HEK293T (cell line): ENCODE measurements at regions not wholly inside any gene's neighbourhood (a gene's known extent, or its start where the extent isn't known, plus 50 kb on each side); places are given as distances from the start of the nearest gene placed in this dataset.

Experiments used
- CTCF ChIA-PET: fragments of 350-600 bp; formaldehyde crosslinking; extraction: SDS; loops from one replicate; lab custom pipeline; 2021; ENCODE audit warnings: antibody characterized with exemption, inconsistent platforms; lab: Yijun Ruan, JAX
- POLR2A ChIA-PET: fragments of 350-600 bp; formaldehyde crosslinking; extraction: SDS; loops from one replicate; lab custom pipeline; 2020; ENCODE audit warnings: antibody characterized with exemption, inconsistent platforms; lab: Yijun Ruan, JAX
- DNase-seq: peaks from one replicate; pipeline ENCODE4 v3.0.0; 2012; ENCODE audit warnings: mixed read lengths; ENCODE audit errors: extremely low spot score
- ARNT ChIP-seq: fragments of 450-650 bp; IDR thresholded peaks from 2 replicates; pipeline ENCODE4 v1.6.1; 2017; ENCODE audit warnings: mild to moderate bottlenecking
- BHLHE40 ChIP-seq: fragments of 450-650 bp; IDR thresholded peaks from 2 replicates; pipeline ENCODE4 v1.6.1; 2016; ENCODE audit warnings: mild to moderate bottlenecking, moderate library complexity, borderline replicate concordance
- CTBP1 ChIP-seq: fragments of 450-650 bp; IDR thresholded peaks from 2 replicates; pipeline ENCODE4 v1.6.1; 2016; ENCODE audit warnings: borderline replicate concordance
- ELF4 ChIP-seq: fragments of 450-650 bp; IDR thresholded peaks from 2 replicates; pipeline ENCODE4 v1.6.1; 2017; ENCODE audit warnings: antibody characterized with exemption
- FOXA1 ChIP-seq: fragments of 450-650 bp; IDR thresholded peaks from 2 replicates; pipeline ENCODE4 v1.6.1; 2016; ENCODE audit warnings: mild to moderate bottlenecking
- FOXK2 ChIP-seq: fragments of 450-650 bp; IDR thresholded peaks from 2 replicates; pipeline ENCODE4 v1.6.1; 2016; ENCODE audit warnings: mild to moderate bottlenecking
- FOXM1 ChIP-seq: fragments of 450-650 bp; IDR thresholded peaks from 2 replicates; pipeline ENCODE4 v1.6.1; 2017; ENCODE audit warnings: mild to moderate bottlenecking, borderline replicate concordance
- HDGF ChIP-seq: fragments of 450-650 bp; IDR thresholded peaks from 2 replicates; pipeline ENCODE4 v1.6.1; 2017; ENCODE audit warnings: antibody characterized with exemption, borderline replicate concordance
- L3MBTL2 ChIP-seq: fragments of 450-650 bp; conservative IDR thresholded peaks from 2 replicates; pipeline ENCODE4 v1.6.1; 2016; ENCODE audit warnings: mild to moderate bottlenecking
- LEF1 ChIP-seq: fragments of 450-650 bp; IDR thresholded peaks from 2 replicates; pipeline ENCODE4 v1.6.1; 2017; ENCODE audit warnings: mild to moderate bottlenecking, borderline replicate concordance
- NFRKB ChIP-seq: fragments of 450-650 bp; IDR thresholded peaks from 2 replicates; pipeline ENCODE4 v1.6.1; 2016; ENCODE audit warnings: mild to moderate bottlenecking, moderate library complexity
- PKNOX1 ChIP-seq: fragments of 450-650 bp; IDR thresholded peaks from 2 replicates; pipeline ENCODE4 v1.6.1; 2016
- SP1 ChIP-seq: fragments of 450-650 bp; IDR thresholded peaks from 2 replicates; pipeline ENCODE4 v1.6.1; 2017
- SUZ12 ChIP-seq: fragments of 450-650 bp; IDR thresholded peaks from 2 replicates; pipeline ENCODE4 v1.6.1; 2016; ENCODE audit warnings: mild to moderate bottlenecking
- TARDBP ChIP-seq: fragments of 450-650 bp; IDR thresholded peaks from 2 replicates; pipeline ENCODE4 v1.6.1; 2016
- ZNF384 ChIP-seq: fragments of 450-650 bp; IDR thresholded peaks from 2 replicates; pipeline ENCODE4 v1.6.1; 2016

DNA sequence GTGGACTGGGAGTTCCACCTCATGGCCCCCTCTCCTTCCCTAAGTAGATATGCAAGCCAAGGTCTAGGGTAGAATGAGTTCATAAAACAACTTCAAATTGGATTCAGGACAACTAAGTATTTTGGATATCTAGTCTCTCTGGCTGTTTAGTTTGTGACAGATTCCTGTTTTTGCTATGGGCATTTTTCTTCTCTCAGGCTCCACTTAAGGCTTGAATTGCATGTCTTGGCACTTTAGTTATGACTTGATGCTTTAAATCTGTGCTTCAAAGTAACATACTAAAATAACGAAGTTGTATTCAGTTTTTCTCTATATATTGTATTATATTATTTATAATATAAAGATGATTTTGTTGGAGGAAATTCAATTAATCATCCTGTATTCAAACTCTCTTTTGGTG lies 873.4 kb upstream of the MBL2 start:
- TF ChIP-seq ARNT, result no peak
- TF ChIP-seq CTBP1, result no peak
- TF ChIP-seq NFRKB, result no peak
- POLR2A ChIA-PET, result no interaction called here
- CTCF ChIA-PET, result no interaction called here
- DNase-seq, result no peak

GRCh38 chr10:53638006-53638405 lies 865.4 kb upstream of the MBL2 start:
- CTCF ChIA-PET, result no interaction called here
- POLR2A ChIA-PET, result no interaction called here
- TF ChIP-seq ARNT (no peak), TARDBP (no peak), SP1 (no peak)
- no peak for DNase-seq

- no peak for DNase-seq
- ChIA-PET POLR2A (no interaction called here), CTCF (no interaction called here)
- TF ChIP-seq LEF1, result no peak
- TF ChIP-seq SP1, result no peak
- TF ChIP-seq ARNT, result no peak
- TF ChIP-seq TARDBP, result no peak
- TF ChIP-seq SUZ12, result no peak
- no peak for TF ChIP-seq BHLHE40
- no peak for TF ChIP-seq CTBP1
- no peak for TF ChIP-seq ZNF384
- TF ChIP-seq L3MBTL2, result no peak
- no peak for TF ChIP-seq ELF4
- no peak for TF ChIP-seq NFRKB
- TF ChIP-seq FOXM1, result no peak
- TF ChIP-seq FOXK2, result no peak
- TF ChIP-seq PKNOX1, result no peak
- TF ChIP-seq HDGF, result no peak
- no peak for TF ChIP-seq FOXA1
Observed at GRCh38 chr10:53624722-53625121, 852.1 kb upstream of the MBL2 start.

DNA sequence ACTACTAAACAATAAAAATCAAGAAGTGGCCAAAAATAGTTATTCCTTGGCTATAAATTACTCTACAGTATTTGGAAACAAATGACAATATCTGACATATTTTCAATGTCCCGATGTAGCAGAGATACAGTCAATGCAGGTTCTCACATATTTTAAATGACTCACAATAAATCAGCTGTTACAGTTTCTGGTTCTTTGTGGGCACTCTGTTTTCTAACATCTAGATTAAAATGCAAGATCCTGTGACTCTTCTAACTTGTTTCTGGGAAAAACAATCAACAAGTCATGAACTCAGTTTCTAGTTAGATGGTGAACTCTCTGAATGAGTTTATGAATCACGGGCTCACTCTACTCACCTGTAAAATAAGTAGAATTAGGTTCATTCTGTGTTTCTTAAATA lies 849.6 kb upstream of the MBL2 start:
- ChIA-PET POLR2A (no interaction called here), CTCF (no interaction called here)
- no peak for TF ChIP-seq LEF1
- no peak for TF ChIP-seq FOXM1
- no peak for TF ChIP-seq SUZ12
- TF ChIP-seq HDGF, result no peak
- TF ChIP-seq TARDBP, result no peak
- no peak for TF ChIP-seq PKNOX1
- TF ChIP-seq FOXA1, result no peak
- no peak for DNase-seq

GRCh38 chr10:53619671-53620070 lies 847.1 kb upstream of the MBL2 start:
- ChIA-PET POLR2A (no interaction called here), CTCF (no interaction called here)
- DNase-seq, result no peak
- TF ChIP-seq BHLHE40 (no peak), SP1 (no peak), LEF1 (no peak), ELF4 (no peak), ARNT (no peak), FOXK2 (no peak), FOXM1 (no peak), FOXA1 (no peak), PKNOX1 (no peak), HDGF (no peak), ZNF384 (no peak)

DNA sequence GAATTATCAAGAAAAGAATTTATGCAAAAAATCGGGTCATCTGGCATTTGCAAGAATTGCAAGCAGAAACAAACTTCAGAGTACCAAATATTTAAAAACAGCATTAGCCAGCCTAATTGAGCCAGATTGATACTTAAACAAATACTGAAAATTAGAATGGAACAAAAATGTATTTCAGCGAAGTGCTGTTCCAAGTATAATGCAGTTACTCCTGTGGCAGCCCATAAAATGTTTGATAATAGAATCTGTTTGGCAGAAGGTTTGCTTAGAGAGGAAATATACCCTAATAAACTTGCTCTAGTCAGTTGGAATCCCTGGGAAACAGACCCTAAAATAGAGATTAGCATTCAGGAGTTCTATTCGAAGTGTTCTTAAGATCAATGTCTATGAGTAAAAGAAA lies 835.1 kb upstream of the MBL2 start:
- TF ChIP-seq SP1, result no peak
- TF ChIP-seq PKNOX1, result no peak
- TF ChIP-seq ZNF384, result no peak
- ChIA-PET CTCF (no interaction called here), POLR2A (no interaction called here)

GRCh38 chr10:53606981-53607380 lies 834.4 kb upstream of the MBL2 start:
- no peak for DNase-seq
- CTCF ChIA-PET, result no interaction called here
- POLR2A ChIA-PET, result no interaction called here
- TF ChIP-seq ZNF384 (no peak), SP1 (no peak), FOXM1 (no peak), TARDBP (no peak), BHLHE40 (no peak), FOXA1 (no peak), ELF4 (no peak), SUZ12 (no peak), CTBP1 (no peak), HDGF (no peak), LEF1 (no peak)

More for the DNA sequence above, 835.1 kb upstream of the MBL2 start:
- no peak for DNase-seq
